HEK293 (cell line): ENCODE measurements at regions not wholly inside any gene's neighbourhood (a gene's known extent, or its start where the extent isn't known, plus 50 kb on each side); places are given as distances from the start of the nearest gene placed in this dataset.

Source experiments
- CTCF ChIA-PET: fragments of 350-600 bp; formaldehyde crosslinking; extraction: SDS; loops from one replicate; lab custom pipeline; 2021; ENCODE audit warnings: antibody characterized with exemption; lab: Yijun Ruan, JAX
- POLR2A ChIA-PET: fragments of 300-600 bp; formaldehyde crosslinking; extraction: SDS; loops from one replicate; lab custom pipeline; 2020; ENCODE audit warnings: antibody characterized with exemption, inconsistent platforms; lab: Yijun Ruan, JAX
- H3K27ac ChIP-seq: fragments of 200-500 bp; sonication (Bioruptor generic); 2 replicates; pipeline ENCODE4 v1.5.1; 2014; ENCODE audit warnings: low read depth, low read length, control low read depth, inconsistent platforms; ENCODE audit errors: extremely low read depth
- H3K36me3 ChIP-seq, 2 experiments: fragments of 200-500 bp in 1 of 2; sonication (Bioruptor generic) in 1 of 2; 1 replicate in 1 of 2; 2 replicates in 1 of 2; pipeline ENCODE4 v1.5.1; 2014 to 2017; ENCODE audit warnings: inconsistent platforms in 2 of 2, low read length in 2 of 2; ENCODE audit not compliant: control insufficient read depth in 2 of 2, insufficient read depth in 1 of 2
- H3K4me1 ChIP-seq: fragments of 200-500 bp; sonication (Bioruptor generic); 2 replicates; pipeline ENCODE4 v1.5.1; 2014; ENCODE audit warnings: mild to moderate bottlenecking, low read length, inconsistent platforms; ENCODE audit not compliant: control insufficient read depth, insufficient read depth
- H3K4me3 ChIP-seq: 2 replicates; pipeline ENCODE4 v1.5.1; 2011; ENCODE audit warnings: low read depth, mild to moderate bottlenecking, control low read depth, low read length, moderate library complexity
- H3K9me3 ChIP-seq: fragments of 200-500 bp; sonication (Bioruptor generic); 2 replicates; pipeline ENCODE4 v1.5.1; 2014; ENCODE audit warnings: low read depth, low read length, inconsistent platforms; ENCODE audit not compliant: control insufficient read depth, insufficient read depth
- BCL11B ChIP-seq: fragments of 450-650 bp; formaldehyde crosslinking; IDR thresholded peaks from 2 replicates; pipeline ENCODE4 v1.5.1; 2016; ENCODE audit warnings: low read depth, missing biosample characterization, missing genetic modification characterization
- EGR2 ChIP-seq: fragments of 450-650 bp; formaldehyde crosslinking; IDR thresholded peaks from 2 replicates; pipeline ENCODE4 v1.5.1; 2016; ENCODE audit warnings: low read depth, missing biosample characterization, missing genetic modification characterization
- GLIS2 ChIP-seq: fragments of 450-650 bp; formaldehyde crosslinking; IDR thresholded peaks from 2 replicates; pipeline ENCODE4 v1.5.1; 2016; ENCODE audit warnings: missing biosample characterization, missing genetic modification characterization
- HOXA7 ChIP-seq: sonication (generic); formaldehyde crosslinking; IDR thresholded peaks from 2 replicates; pipeline ENCODE4 v1.8.1; 2022; ENCODE audit warnings: missing genetic modification reagents, borderline replicate concordance
- PATZ1 ChIP-seq: fragments of 450-650 bp; formaldehyde crosslinking; IDR thresholded peaks from 2 replicates; pipeline ENCODE4 v1.5.1; 2016; ENCODE audit warnings: missing biosample characterization, missing genetic modification characterization
- PRDM4 ChIP-seq: fragments of 450-650 bp; formaldehyde crosslinking; IDR thresholded peaks from 2 replicates; pipeline ENCODE4 v1.5.1; 2017; ENCODE audit warnings: missing biosample characterization, missing genetic modification characterization
- PRDM6 ChIP-seq: fragments of 450-650 bp; formaldehyde crosslinking; IDR thresholded peaks from 2 replicates; pipeline ENCODE4 v1.5.1; 2017; ENCODE audit warnings: missing biosample characterization, missing genetic modification characterization
- RBAK ChIP-seq: fragments of 450-650 bp; formaldehyde crosslinking; IDR thresholded peaks from 2 replicates; pipeline ENCODE4 v1.5.1; 2016; ENCODE audit warnings: missing biosample characterization, missing genetic modification characterization
- SP7 ChIP-seq: fragments of 450-650 bp; formaldehyde crosslinking; IDR thresholded peaks from 2 replicates; pipeline ENCODE4 v1.5.1; 2016; ENCODE audit warnings: missing biosample characterization, missing genetic modification characterization
- ZFP37 ChIP-seq: fragments of 450-650 bp; formaldehyde crosslinking; IDR thresholded peaks from 2 replicates; pipeline ENCODE4 v1.5.1; 2016; ENCODE audit warnings: missing biosample characterization, missing genetic modification characterization
- ZNF114 ChIP-seq: fragments of 450-650 bp; formaldehyde crosslinking; IDR thresholded peaks from 2 replicates; pipeline ENCODE4 v1.5.0; 2017; ENCODE audit warnings: missing biosample characterization, missing genetic modification characterization
- ZNF138 ChIP-seq: fragments of 450-650 bp; formaldehyde crosslinking; IDR thresholded peaks from 2 replicates; pipeline ENCODE4 v1.5.1; 2016; ENCODE audit warnings: missing biosample characterization, missing genetic modification characterization, borderline replicate concordance
- ZNF16 ChIP-seq: fragments of 450-650 bp; formaldehyde crosslinking; IDR thresholded peaks from 2 replicates; pipeline ENCODE4 v1.5.1; 2016; ENCODE audit warnings: low read depth, missing biosample characterization, missing genetic modification characterization
- ZNF19 ChIP-seq: fragments of 450-650 bp; formaldehyde crosslinking; IDR thresholded peaks from 2 replicates; pipeline ENCODE4; 2016; ENCODE audit warnings: missing biosample characterization, missing genetic modification characterization, low read depth
- ZNF221 ChIP-seq: fragments of 450-650 bp; formaldehyde crosslinking; IDR thresholded peaks from 2 replicates; pipeline ENCODE4 v1.5.1; 2017; ENCODE audit warnings: missing biosample characterization, missing genetic modification characterization, borderline replicate concordance
- ZNF248 ChIP-seq: fragments of 450-650 bp; formaldehyde crosslinking; IDR thresholded peaks from 2 replicates; pipeline ENCODE4 v1.5.1; 2017; ENCODE audit warnings: missing biosample characterization, missing genetic modification characterization
- ZNF280D ChIP-seq: fragments of 450-650 bp; formaldehyde crosslinking; IDR thresholded peaks from 2 replicates; pipeline ENCODE4 v1.5.1; 2016; ENCODE audit warnings: missing biosample characterization, missing genetic modification characterization
- ZNF354C ChIP-seq: fragments of 450-650 bp; formaldehyde crosslinking; IDR thresholded peaks from 2 replicates; pipeline ENCODE4 v1.5.1; 2016; ENCODE audit warnings: missing biosample characterization, missing genetic modification characterization, low read depth, borderline replicate concordance
- ZNF416 ChIP-seq: fragments of 450-650 bp; formaldehyde crosslinking; IDR thresholded peaks from 2 replicates; pipeline ENCODE4 v1.5.1; 2016; ENCODE audit warnings: missing biosample characterization, missing genetic modification characterization
- ZNF473 ChIP-seq: fragments of 450-650 bp; formaldehyde crosslinking; IDR thresholded peaks from 2 replicates; pipeline ENCODE4 v1.5.1; 2017; ENCODE audit warnings: missing biosample characterization, missing genetic modification characterization
- ZNF561 ChIP-seq: fragments of 450-650 bp; IDR thresholded peaks from 2 replicates; pipeline ENCODE4 v1.5.1; 2018; ENCODE audit warnings: missing biosample characterization, missing genetic modification characterization, borderline replicate concordance
- ZNF664 ChIP-seq: fragments of 450-650 bp; formaldehyde crosslinking; IDR thresholded peaks from 2 replicates; pipeline ENCODE4 v1.5.1; 2016; ENCODE audit warnings: missing biosample characterization, missing genetic modification characterization
- ZNF707 ChIP-seq: fragments of 450-650 bp; formaldehyde crosslinking; IDR thresholded peaks from 2 replicates; pipeline ENCODE4 v1.5.1; 2016; ENCODE audit warnings: missing biosample characterization, missing genetic modification characterization
- ZNF76 ChIP-seq: fragments of 450-650 bp; formaldehyde crosslinking; IDR thresholded peaks from 2 replicates; pipeline ENCODE4; 2016; ENCODE audit warnings: low read depth, missing biosample characterization, missing genetic modification characterization, borderline replicate concordance
- ZXDB ChIP-seq: fragments of 450-650 bp; formaldehyde crosslinking; IDR thresholded peaks from 2 replicates; pipeline ENCODE4 v1.5.1; 2016; ENCODE audit warnings: missing biosample characterization, missing genetic modification characterization

GRCh38 chr21:27269644-27270043 is 302.8 kb upstream of the ADAMTS5 start (continued):
- TF ChIP-seq PRDM4 (tag by site-specific recombination) (no peak), ZNF76 (tag by site-specific recombination) (no peak), BCL11B (no peak), ZNF473 (tag by site-specific recombination) (no peak)

- no peaks in the 10 kb centered on the region for H3K9me3 ChIP-seq
- H3K4me1 ChIP-seq, result no peaks in the 10 kb centered on the region
- no peak for TF ChIP-seq ZNF114 (tag by site-specific recombination)
- no peak for TF ChIP-seq ZNF416 (tag by site-specific recombination)
- no peak for TF ChIP-seq ZNF16 (tag by site-specific recombination)
- TF ChIP-seq ZXDB, result no peak
- no peak for TF ChIP-seq ZFP37 (tag by site-specific recombination)
- no peak for TF ChIP-seq ZNF707 (tag by site-specific recombination)
- no peak for TF ChIP-seq ZNF561 (tag by site-specific recombination)
- TF ChIP-seq PATZ1 (tag by site-specific recombination), result no peak
- no peak for TF ChIP-seq SP7 (tag by site-specific recombination)
- TF ChIP-seq BCL11B, result no peak
- TF ChIP-seq ZNF248 (tag by site-specific recombination), result no peak
- TF ChIP-seq ZNF221, result no peak
- TF ChIP-seq ZNF354C (tag by site-specific recombination), result no peak
- no peak for TF ChIP-seq PRDM6 (tag by site-specific recombination)
- TF ChIP-seq ZNF664 (tag by site-specific recombination), result no peak
- TF ChIP-seq GLIS2 (tag by site-specific recombination), result no peak
- no peak overlapping the region for H3K27ac ChIP-seq
- CTCF ChIA-PET, result no interaction called here
- POLR2A ChIA-PET, result no interaction called here
- no peaks in the 10 kb centered on the region for H3K36me3 ChIP-seq
- H3K4me3 ChIP-seq, result no peak overlapping the region
Measured at GRCh38 chr21:27268290-27268689, 301.4 kb upstream of the ADAMTS5 start.

- Histone ChIP-seq H3K36me3 (no peaks in the 10 kb centered on the region), H3K9me3 (no peaks in the 10 kb centered on the region), H3K27ac (no peak overlapping the region)
- POLR2A ChIA-PET, result no interaction called here
- TF ChIP-seq EGR2 (tag by site-specific recombination) (no peak), ZNF19 (no peak), ZNF138 (tag by site-specific recombination) (no peak), ZNF280D (no peak), HOXA7 (CRISPR knock-in tag) (no peak), RBAK (tag by site-specific recombination) (no peak)
- TF ChIP-seq, all 188 proteins: peak for 0
- Histone ChIP-seq H3K4me1 (no peaks in the 10 kb centered on the region), H3K4me3 (no peak overlapping the region)
- CTCF ChIA-PET, result no interaction called here
Measured at GRCh38 chr21:27265949-27266348, 299.1 kb upstream of the ADAMTS5 start.
